ENCODE measurements at regions not wholly inside any gene's neighbourhood (a gene's known extent, or its start where the extent isn't known, plus 50 kb on each side); places are given as distances from the start of the nearest gene placed in this dataset.
"Not testable (repeated sequence)": the region's sequence is repeated elsewhere in the genome, so short reads cannot be mapped to it uniquely, and the experiment has no call there.

DNA sequence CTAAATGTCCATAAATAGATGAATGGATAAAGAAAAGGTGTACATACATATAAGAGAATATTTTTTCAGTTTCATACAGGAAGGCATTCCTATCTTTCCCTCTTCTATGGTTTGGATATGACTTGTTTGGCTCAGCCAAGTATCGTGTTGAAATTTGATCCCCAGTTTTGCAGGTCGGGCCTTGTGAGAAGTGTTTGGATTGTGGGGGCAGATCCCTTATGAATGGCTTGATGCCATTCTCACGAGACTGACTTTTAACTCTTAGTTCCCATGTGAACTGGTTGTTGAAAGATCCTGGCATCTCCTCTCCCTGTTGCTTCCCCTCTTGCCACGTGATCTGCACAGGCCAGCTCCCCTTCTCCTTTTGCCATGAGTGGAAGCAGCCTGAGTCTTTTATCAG, 421.1 kb upstream of the FTMT start:
- H3K4me1 ChIP-seq (ENCODE audit: control insufficient read depth in 2 of 2, insufficient read depth in 2 of 2, low read length in 2 of 2): no peaks in the 10 kb centered on the region
- ChIA-PET CTCF (no interaction called here), POLR2A (no interaction called here)
- Mint-ChIP-seq H3K4me3 (no peak overlapping the region), H3K4me1 (no peaks in the 10 kb centered on the region), H3K27ac (no peak overlapping the region), H3K36me3 (no peaks in the 10 kb centered on the region), H3K9me3 (peaks cover 0 to 19% (median 4%) of the 10 kb centered on the region in 11 donors), H3K27me3 (no peaks in the 10 kb centered on the region)
- no peak overlapping the region for H3K27ac ChIP-seq (ENCODE audit: low read depth, low read length)
- no peak overlapping the region for H3K4me3 ChIP-seq (ENCODE audit: low read length)
- ATAC-seq (no peak), DNase-seq (no peak)
- no peaks in the 10 kb centered on the region for H3K27me3 ChIP-seq (ENCODE audit: control insufficient read depth in 2 of 2, insufficient read depth in 2 of 2, low read length in 2 of 2)
- no peaks in the 10 kb centered on the region for H3K9me3 ChIP-seq (ENCODE audit: control insufficient read depth in 2 of 3, low read length in 3 of 3)
- intact Hi-C loops (cut with micrococcal nuclease): no loop called here
- no peaks in the 10 kb centered on the region for H3K36me3 ChIP-seq (ENCODE audit: control insufficient read depth in 2 of 3, insufficient read depth in 3 of 3, low read length in 3 of 3)

DNA sequence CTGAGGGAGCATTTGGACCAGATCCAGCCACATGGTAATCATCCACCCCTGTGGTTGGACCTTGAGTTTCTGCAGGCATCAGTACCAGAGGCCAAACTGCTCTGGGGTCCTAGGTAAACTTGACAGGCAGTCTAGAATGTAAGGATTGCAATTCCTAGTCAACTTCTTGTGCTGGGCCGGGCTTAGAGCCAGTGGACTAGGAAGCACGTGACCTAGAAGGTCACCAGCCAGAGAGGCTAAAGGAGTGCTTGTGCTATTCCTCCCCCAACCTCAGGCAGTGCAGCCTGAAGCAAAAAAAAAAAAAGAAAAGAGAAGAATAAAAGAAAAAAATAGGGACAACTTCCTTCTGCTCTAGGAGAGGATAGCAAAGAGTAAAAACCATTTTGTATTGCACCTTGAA, 406.2 kb upstream of the FTMT start:
- Mint-ChIP-seq H3K9me3 (peaks cover 0 to 37% (median 6%) of the 10 kb centered on the region in 11 donors), H3K4me3 (no peak overlapping the region), H3K36me3 (no peaks in the 10 kb centered on the region), H3K4me1 (no peaks in the 10 kb centered on the region), H3K27ac (no peak overlapping the region), H3K27me3 (no peaks in the 10 kb centered on the region)
- Histone ChIP-seq H3K27me3 (ENCODE audit: control insufficient read depth in 2 of 2, insufficient read depth in 2 of 2, low read length in 2 of 2) (no peaks in the 10 kb centered on the region), H3K4me3 (ENCODE audit: low read length) (no peak overlapping the region), H3K4me1 (ENCODE audit: control insufficient read depth in 2 of 2, insufficient read depth in 2 of 2, low read length in 2 of 2) (no peaks in the 10 kb centered on the region), H3K9me3 (ENCODE audit: control insufficient read depth in 2 of 3, low read length in 3 of 3) (no peaks in the 10 kb centered on the region), H3K27ac (ENCODE audit: low read depth, low read length) (no peak overlapping the region), H3K36me3 (ENCODE audit: control insufficient read depth in 2 of 3, insufficient read depth in 3 of 3, low read length in 3 of 3) (no peaks in the 10 kb centered on the region)
- POLR2A ChIA-PET: no interaction called here
- intact Hi-C loops (cut with micrococcal nuclease): no loop called here
- no peak for DNase-seq
- ATAC-seq: no peak
- CTCF ChIA-PET: no interaction called here

- Mint-ChIP-seq H3K4me1 (no peaks in the 10 kb centered on the region), H3K36me3 (no peaks in the 10 kb centered on the region), H3K27me3 (no peaks in the 10 kb centered on the region), H3K4me3 (no peak overlapping the region), H3K27ac (no peak overlapping the region), H3K9me3 (peaks cover 0 to 12% (median 3%) of the 10 kb centered on the region in 11 donors)
- intact Hi-C loops (cut with micrococcal nuclease): no loop called here
- POLR2A ChIA-PET: no interaction called here
- CTCF ChIA-PET: no interaction called here
- DNase-seq (no peak), ATAC-seq (no peak)
- H3K27ac ChIP-seq (ENCODE audit: low read depth, low read length): no peak overlapping the region
- H3K27me3 ChIP-seq (ENCODE audit: control insufficient read depth in 2 of 2, insufficient read depth in 2 of 2, low read length in 2 of 2): no peaks in the 10 kb centered on the region
- no peaks in the 10 kb centered on the region for H3K9me3 ChIP-seq (ENCODE audit: control insufficient read depth in 2 of 3, low read length in 3 of 3)
- no peak overlapping the region for H3K4me3 ChIP-seq (ENCODE audit: low read length)
- no peaks in the 10 kb centered on the region for H3K36me3 ChIP-seq (ENCODE audit: control insufficient read depth in 2 of 3, insufficient read depth in 3 of 3, low read length in 3 of 3)
- H3K4me1 ChIP-seq (ENCODE audit: control insufficient read depth in 2 of 2, insufficient read depth in 2 of 2, low read length in 2 of 2): no peaks in the 10 kb centered on the region
Observed at GRCh38 chr5:121462441-121462840, 389.2 kb upstream of the FTMT start.

- DNase-seq; H3K36me3 Mint-ChIP-seq; H3K4me1 ChIP-seq (ENCODE audit: control insufficient read depth in 2 of 2, insufficient read depth in 2 of 2, low read length in 2 of 2); H3K4me3 Mint-ChIP-seq; H3K9me3 ChIP-seq (ENCODE audit: control insufficient read depth in 2 of 3, low read length in 3 of 3); H3K4me1 Mint-ChIP-seq; intact Hi-C loops (cut with micrococcal nuclease); ATAC-seq; H3K27me3 Mint-ChIP-seq; POLR2A ChIA-PET; CTCF ChIA-PET; H3K27ac ChIP-seq (ENCODE audit: low read depth, low read length); H3K27me3 ChIP-seq (ENCODE audit: control insufficient read depth in 2 of 2, insufficient read depth in 2 of 2, low read length in 2 of 2); H3K27ac Mint-ChIP-seq; H3K36me3 ChIP-seq (ENCODE audit: control insufficient read depth in 2 of 3, insufficient read depth in 3 of 3, low read length in 3 of 3); H3K4me3 ChIP-seq (ENCODE audit: low read length); H3K9me3 Mint-ChIP-seq: not testable (repeated sequence)
Observed at GRCh38 chr5:121471222-121471621, 380.5 kb upstream of the FTMT start.

- Histone ChIP-seq H3K27me3 (ENCODE audit: control insufficient read depth in 2 of 2, insufficient read depth in 2 of 2, low read length in 2 of 2) (no peaks in the 10 kb centered on the region), H3K4me3 (ENCODE audit: low read length) (no peak overlapping the region), H3K27ac (ENCODE audit: low read depth, low read length) (no peak overlapping the region), H3K36me3 (ENCODE audit: control insufficient read depth in 2 of 3, insufficient read depth in 3 of 3, low read length in 3 of 3) (no peaks in the 10 kb centered on the region), H3K9me3 (ENCODE audit: control insufficient read depth in 2 of 3, low read length in 3 of 3) (no peaks in the 10 kb centered on the region), H3K4me1 (ENCODE audit: control insufficient read depth in 2 of 2, insufficient read depth in 2 of 2, low read length in 2 of 2) (no peaks in the 10 kb centered on the region)
- no peaks in the 10 kb centered on the region for H3K4me1 Mint-ChIP-seq
- no peaks in the 10 kb centered on the region for H3K27me3 Mint-ChIP-seq
- ATAC-seq: no peak
- no peak overlapping the region for H3K27ac Mint-ChIP-seq
- H3K4me3 Mint-ChIP-seq: no peak overlapping the region
- no peak for DNase-seq
- H3K9me3 Mint-ChIP-seq: peaks cover 0 to 2% (median 0%) of the 10 kb centered on the region in 11 donors
- POLR2A ChIA-PET: no interaction called here
- CTCF ChIA-PET: no interaction called here
- no peaks in the 10 kb centered on the region for H3K36me3 Mint-ChIP-seq
- intact Hi-C loops (cut with micrococcal nuclease): no loop called here
Observed at GRCh38 chr5:121478636-121479035, 373.0 kb upstream of the FTMT start.

DNA sequence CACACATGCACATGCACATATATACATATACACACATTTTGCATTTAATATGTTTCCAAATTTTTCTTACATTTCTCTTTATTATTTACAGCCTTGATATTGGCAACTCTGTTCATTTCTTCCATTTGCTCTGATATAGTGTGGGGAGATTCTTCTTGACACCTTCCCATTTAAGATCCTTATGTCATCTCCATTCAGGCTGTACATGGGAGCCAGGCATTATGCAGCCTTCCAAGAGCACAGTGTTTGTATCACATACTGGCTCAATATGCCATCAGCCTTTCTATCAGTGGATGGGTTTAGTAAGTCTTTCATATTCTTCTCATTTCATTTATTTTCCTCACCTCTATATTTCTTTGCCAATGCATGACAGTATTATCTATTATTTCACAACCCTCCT, 372.3 kb upstream of the FTMT start:
- POLR2A ChIA-PET: no interaction called here
- Histone ChIP-seq H3K4me3 (ENCODE audit: low read length) (no peak overlapping the region), H3K27ac (ENCODE audit: low read depth, low read length) (no peak overlapping the region), H3K36me3 (ENCODE audit: control insufficient read depth in 2 of 3, insufficient read depth in 3 of 3, low read length in 3 of 3) (no peaks in the 10 kb centered on the region), H3K9me3 (ENCODE audit: control insufficient read depth in 2 of 3, low read length in 3 of 3) (no peaks in the 10 kb centered on the region), H3K27me3 (ENCODE audit: control insufficient read depth in 2 of 2, insufficient read depth in 2 of 2, low read length in 2 of 2) (no peaks in the 10 kb centered on the region), H3K4me1 (ENCODE audit: control insufficient read depth in 2 of 2, insufficient read depth in 2 of 2, low read length in 2 of 2) (no peaks in the 10 kb centered on the region)
- intact Hi-C loops (cut with micrococcal nuclease): no loop called here
- CTCF ChIA-PET: no interaction called here
- H3K36me3 Mint-ChIP-seq: no peaks in the 10 kb centered on the region
- H3K27me3 Mint-ChIP-seq: no peaks in the 10 kb centered on the region
- ATAC-seq (no peak), DNase-seq (no peak)
- H3K4me3 Mint-ChIP-seq: no peak overlapping the region
- no peaks in the 10 kb centered on the region for H3K4me1 Mint-ChIP-seq
- H3K27ac Mint-ChIP-seq: no peak overlapping the region
- peaks cover 0 to 2% (median 0%) of the 10 kb centered on the region in 11 donors for H3K9me3 Mint-ChIP-seq

DNA sequence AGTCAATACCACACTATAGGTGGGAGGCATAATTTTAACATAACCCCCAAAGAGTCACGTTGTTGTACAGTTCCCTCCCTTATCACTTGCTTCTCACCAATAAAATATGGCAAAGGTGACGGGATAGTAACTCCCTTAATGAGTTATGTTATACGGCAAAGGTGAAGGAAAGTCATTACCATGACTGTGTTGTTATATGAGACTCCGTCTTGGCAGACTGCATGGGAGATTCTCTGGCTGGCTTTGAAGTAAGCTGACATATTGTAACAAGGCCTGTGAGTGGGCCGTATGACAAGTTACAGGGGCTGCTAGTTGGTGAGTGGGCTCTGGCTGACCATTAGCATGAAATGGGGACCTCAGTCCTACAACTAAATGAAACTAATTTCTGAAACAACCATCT, 366.4 kb upstream of the FTMT start:
- no peaks in the 10 kb centered on the region for H3K27me3 ChIP-seq (ENCODE audit: control insufficient read depth in 2 of 2, insufficient read depth in 2 of 2, low read length in 2 of 2)

More for the DNA sequence above, 366.4 kb upstream of the FTMT start:
- Mint-ChIP-seq H3K27ac (no peak overlapping the region), H3K4me3 (no peak overlapping the region), H3K4me1 (no peaks in the 10 kb centered on the region), H3K36me3 (no peaks in the 10 kb centered on the region), H3K9me3 (peaks cover 0 to 5% (median 2%) of the 10 kb centered on the region in 11 donors), H3K27me3 (no peaks in the 10 kb centered on the region)
- ChIA-PET POLR2A (no interaction called here), CTCF (no interaction called here)
- no peaks in the 10 kb centered on the region for H3K9me3 ChIP-seq (ENCODE audit: control insufficient read depth in 2 of 3, low read length in 3 of 3)
- no peak for ATAC-seq
- no peak overlapping the region for H3K27ac ChIP-seq (ENCODE audit: low read depth, low read length)
- no peaks in the 10 kb centered on the region for H3K36me3 ChIP-seq (ENCODE audit: control insufficient read depth in 2 of 3, insufficient read depth in 3 of 3, low read length in 3 of 3)
- H3K4me3 ChIP-seq (ENCODE audit: low read length): no peak overlapping the region
- intact Hi-C loops (cut with micrococcal nuclease): no loop called here
- no peaks in the 10 kb centered on the region for H3K4me1 ChIP-seq (ENCODE audit: control insufficient read depth in 2 of 2, insufficient read depth in 2 of 2, low read length in 2 of 2)
- no peak for DNase-seq

Data from naive thymus-derived CD4-positive, alpha-beta T cell (primary cell).